WI38 (cell line): ENCODE measurements at regions not wholly inside any gene's neighbourhood (a gene's known extent, or its start where the extent isn't known, plus 50 kb on each side); places are given as distances from the start of the nearest gene placed in this dataset.

Experiments
- H3K4me3 ChIP-seq: 2 replicates; pipeline ENCODE4 v1.5.1; 2011; ENCODE audit warnings: low read depth, mild to moderate bottlenecking, control low read depth, low read length
- TF ChIP-seq, protein P1 (sequence below): IDR thresholded peaks from 2 replicates; pipeline ENCODE4 v1.5.1; 2012; ENCODE audit warnings: low read depth, mild to moderate bottlenecking, control low read depth, low read length

DNA sequence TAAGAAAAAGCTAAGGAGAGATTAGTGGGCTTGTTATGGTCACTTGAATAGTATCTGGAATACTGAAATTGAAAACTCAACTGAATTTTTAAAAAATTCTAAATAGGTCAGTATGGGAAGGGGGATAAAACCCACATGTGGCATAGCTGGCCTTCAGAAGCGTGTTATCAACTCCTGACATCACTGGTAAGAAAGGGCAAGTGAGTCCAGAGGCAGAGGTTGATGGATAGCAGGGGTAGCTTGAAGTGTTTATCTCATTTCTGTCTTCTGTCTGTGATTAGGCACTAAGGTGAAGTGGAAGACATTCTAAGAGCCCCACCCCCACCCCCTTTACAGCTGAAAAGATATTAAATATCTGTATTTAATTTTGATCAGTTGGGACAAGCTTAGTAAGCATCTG lies 261.4 kb upstream of the TMTC1 start:
- TF ChIP-seq, protein P1, sequence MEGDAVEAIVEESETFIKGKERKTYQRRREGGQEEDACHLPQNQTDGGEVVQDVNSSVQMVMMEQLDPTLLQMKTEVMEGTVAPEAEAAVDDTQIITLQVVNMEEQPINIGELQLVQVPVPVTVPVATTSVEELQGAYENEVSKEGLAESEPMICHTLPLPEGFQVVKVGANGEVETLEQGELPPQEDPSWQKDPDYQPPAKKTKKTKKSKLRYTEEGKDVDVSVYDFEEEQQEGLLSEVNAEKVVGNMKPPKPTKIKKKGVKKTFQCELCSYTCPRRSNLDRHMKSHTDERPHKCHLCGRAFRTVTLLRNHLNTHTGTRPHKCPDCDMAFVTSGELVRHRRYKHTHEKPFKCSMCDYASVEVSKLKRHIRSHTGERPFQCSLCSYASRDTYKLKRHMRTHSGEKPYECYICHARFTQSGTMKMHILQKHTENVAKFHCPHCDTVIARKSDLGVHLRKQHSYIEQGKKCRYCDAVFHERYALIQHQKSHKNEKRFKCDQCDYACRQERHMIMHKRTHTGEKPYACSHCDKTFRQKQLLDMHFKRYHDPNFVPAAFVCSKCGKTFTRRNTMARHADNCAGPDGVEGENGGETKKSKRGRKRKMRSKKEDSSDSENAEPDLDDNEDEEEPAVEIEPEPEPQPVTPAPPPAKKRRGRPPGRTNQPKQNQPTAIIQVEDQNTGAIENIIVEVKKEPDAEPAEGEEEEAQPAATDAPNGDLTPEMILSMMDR: no peak
- no peak overlapping the region for H3K4me3 ChIP-seq

- TF ChIP-seq, protein P1: no peak
- no peak overlapping the region for H3K4me3 ChIP-seq
Measured at GRCh38 chr12:30044206-30044605, 260.5 kb upstream of the TMTC1 start.

GRCh38 chr12:30043151-30043847 lies 259.6 kb upstream of the TMTC1 start:
- H3K4me3 ChIP-seq: no peak overlapping the region
- TF ChIP-seq, protein P1: no peak

- H3K4me3 ChIP-seq: no peak overlapping the region
- TF ChIP-seq, protein P1: no peak
Measured at GRCh38 chr12:30041096-30041495, 257.4 kb upstream of the TMTC1 start.

- no peak overlapping the region for H3K4me3 ChIP-seq
- TF ChIP-seq, protein P1: no peak
Measured at GRCh38 chr12:30030693-30031374, 247.1 kb upstream of the TMTC1 start.

DNA sequence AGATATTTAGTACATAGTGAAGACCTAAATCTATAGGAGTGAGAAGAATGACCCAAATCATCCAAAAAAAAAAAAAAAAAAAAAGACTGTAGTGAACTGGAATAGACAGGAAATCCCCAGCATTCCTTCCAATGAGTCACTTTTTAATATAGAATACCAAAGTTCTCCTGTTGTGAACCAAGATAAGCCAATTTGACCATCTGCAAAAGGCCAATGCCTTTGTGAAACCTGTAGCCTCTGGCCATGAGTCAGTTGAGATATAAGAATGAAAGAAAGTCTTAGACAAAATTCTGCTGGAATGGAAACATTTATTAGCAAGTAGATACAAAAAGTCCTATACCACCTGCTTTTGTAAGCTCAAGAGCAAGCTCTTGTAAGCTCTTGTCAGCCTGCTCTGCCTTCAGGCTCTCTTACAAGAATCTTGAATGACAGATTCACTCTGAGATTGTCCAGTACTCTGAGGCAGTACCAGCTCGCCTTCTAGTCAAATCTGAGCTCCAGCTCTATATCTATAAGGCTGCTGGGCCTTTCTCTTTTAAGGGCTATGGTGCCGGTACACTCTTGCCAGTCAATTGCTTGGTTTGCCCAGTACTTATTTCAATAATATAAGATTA lies 243.0 kb upstream of the TMTC1 start:
- TF ChIP-seq, protein P1: no peak

DNA sequence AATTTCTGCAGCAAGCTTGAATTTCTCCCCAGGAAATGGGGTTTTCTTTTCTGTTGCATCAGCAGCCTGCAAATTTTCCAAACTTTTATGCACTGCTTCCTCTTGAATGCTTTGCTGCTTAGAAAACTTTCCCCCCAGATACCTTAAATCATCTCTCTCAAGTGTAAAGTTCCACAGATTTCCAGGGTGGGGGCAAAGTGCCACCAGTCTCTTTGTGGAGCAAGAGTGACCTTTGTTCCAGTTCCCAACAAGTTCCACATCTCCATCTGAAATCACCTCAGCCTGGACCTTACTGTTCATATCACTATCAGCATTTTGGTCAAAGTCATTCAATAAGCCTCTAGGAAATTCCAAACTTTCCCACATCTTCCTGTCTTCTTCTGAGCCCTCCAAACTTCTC lies 241.6 kb upstream of the TMTC1 start:
- TF ChIP-seq, protein P1: no peak
- H3K4me3 ChIP-seq: no peak overlapping the region

More for the DNA sequence above, 243.0 kb upstream of the TMTC1 start:
- no peak overlapping the region for H3K4me3 ChIP-seq
